HG02798 (cell line): ENCODE measurements at regions not wholly inside any gene's neighbourhood (a gene's known extent, or its start where the extent isn't known, plus 50 kb on each side); places are given as distances from the start of the nearest gene placed in this dataset.

ENCODE experiments used
- ATAC-seq: cut with Tn5 transposase; IDR thresholded peaks from one replicate; pipeline ENCODE4 v1.9.1; 2021; ENCODE audit warnings: mild to moderate bottlenecking; ENCODE audit not compliant: unreplicated experiment, poor library complexity

- no peak for ATAC-seq
These were observed 299.4 kb downstream of the ICE1 start for GRCh38 chr5:5721881-5722280.

GRCh38 chr5:5719292-5719691 lies 296.8 kb downstream of the ICE1 start:
- ATAC-seq = no peak

- ATAC-seq = no peak
These were observed 294.2 kb downstream of the ICE1 start for GRCh38 chr5:5716665-5717064.

GRCh38 chr5:5711592-5711991 lies 289.1 kb downstream of the ICE1 start:
- no peak for ATAC-seq

GRCh38 chr5:5711112-5711511 lies 288.6 kb downstream of the ICE1 start:
- ATAC-seq = no peak

GRCh38 chr5:5710471-5710870 lies 288.0 kb downstream of the ICE1 start:
- ATAC-seq = no peak

- ATAC-seq = no peak
These were observed 286.0 kb downstream of the ICE1 start for GRCh38 chr5:5708367-5708919.

- no peak for ATAC-seq
These were observed 282.5 kb downstream of the ICE1 start for GRCh38 chr5:5705010-5705409.

GRCh38 chr5:5704352-5704751 lies 281.9 kb downstream of the ICE1 start:
- no peak for ATAC-seq

- ATAC-seq = no peak
These were observed 280.5 kb downstream of the ICE1 start for GRCh38 chr5:5702934-5703333.

- no peak for ATAC-seq
These were observed 278.1 kb downstream of the ICE1 start for GRCh38 chr5:5700549-5700948.

GRCh38 chr5:5699062-5699461 lies 276.6 kb downstream of the ICE1 start:
- ATAC-seq = no peak

- no peak for ATAC-seq
These were observed 272.8 kb downstream of the ICE1 start for GRCh38 chr5:5695266-5695665.

GRCh38 chr5:5688925-5689310 lies 266.4 kb downstream of the ICE1 start:
- no peak for ATAC-seq

- ATAC-seq = no peak
These were observed 265.9 kb downstream of the ICE1 start for GRCh38 chr5:5688194-5688924.

GRCh38 chr5:5687113-5687512 lies 264.6 kb downstream of the ICE1 start:
- ATAC-seq = no peak

- no peak for ATAC-seq
These were observed 263.9 kb downstream of the ICE1 start for GRCh38 chr5:5686356-5686755.

GRCh38 chr5:5685737-5686136 lies 263.3 kb downstream of the ICE1 start:
- no peak for ATAC-seq

GRCh38 chr5:5683174-5683573 lies 260.7 kb downstream of the ICE1 start:
- ATAC-seq = no peak

GRCh38 chr5:5678909-5679308 lies 256.4 kb downstream of the ICE1 start:
- no peak for ATAC-seq

GRCh38 chr5:5677738-5678137 lies 255.3 kb downstream of the ICE1 start:
- no peak for ATAC-seq

GRCh38 chr5:5676218-5676617 lies 253.7 kb downstream of the ICE1 start:
- no peak for ATAC-seq
